ENCODE measurements at regions not wholly inside any gene's neighbourhood (a gene's known extent, or its start where the extent isn't known, plus 50 kb on each side); places are given as distances from the start of the nearest gene placed in this dataset.

DNA sequence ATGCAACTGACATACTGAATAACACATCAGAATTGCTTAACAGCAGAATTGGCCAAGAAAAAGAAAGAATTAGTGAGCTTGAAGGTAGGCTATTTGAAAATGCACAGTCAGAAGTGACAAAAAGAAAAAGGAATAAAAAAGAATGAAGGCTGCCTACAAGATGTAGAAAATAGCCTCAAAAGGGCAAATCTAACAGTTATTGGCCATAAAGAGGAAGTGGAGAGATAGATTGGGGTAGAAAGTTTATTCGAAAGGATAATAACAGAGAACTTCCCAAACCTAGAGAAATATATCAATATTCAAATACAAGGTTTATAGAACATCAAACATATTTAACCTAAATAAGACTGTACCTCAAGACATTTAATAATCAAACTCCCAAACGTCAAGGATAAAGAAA lies 67.5 kb downstream of the ATP6V1G3 start (continued):
- TF ChIP-seq, protein P1, sequence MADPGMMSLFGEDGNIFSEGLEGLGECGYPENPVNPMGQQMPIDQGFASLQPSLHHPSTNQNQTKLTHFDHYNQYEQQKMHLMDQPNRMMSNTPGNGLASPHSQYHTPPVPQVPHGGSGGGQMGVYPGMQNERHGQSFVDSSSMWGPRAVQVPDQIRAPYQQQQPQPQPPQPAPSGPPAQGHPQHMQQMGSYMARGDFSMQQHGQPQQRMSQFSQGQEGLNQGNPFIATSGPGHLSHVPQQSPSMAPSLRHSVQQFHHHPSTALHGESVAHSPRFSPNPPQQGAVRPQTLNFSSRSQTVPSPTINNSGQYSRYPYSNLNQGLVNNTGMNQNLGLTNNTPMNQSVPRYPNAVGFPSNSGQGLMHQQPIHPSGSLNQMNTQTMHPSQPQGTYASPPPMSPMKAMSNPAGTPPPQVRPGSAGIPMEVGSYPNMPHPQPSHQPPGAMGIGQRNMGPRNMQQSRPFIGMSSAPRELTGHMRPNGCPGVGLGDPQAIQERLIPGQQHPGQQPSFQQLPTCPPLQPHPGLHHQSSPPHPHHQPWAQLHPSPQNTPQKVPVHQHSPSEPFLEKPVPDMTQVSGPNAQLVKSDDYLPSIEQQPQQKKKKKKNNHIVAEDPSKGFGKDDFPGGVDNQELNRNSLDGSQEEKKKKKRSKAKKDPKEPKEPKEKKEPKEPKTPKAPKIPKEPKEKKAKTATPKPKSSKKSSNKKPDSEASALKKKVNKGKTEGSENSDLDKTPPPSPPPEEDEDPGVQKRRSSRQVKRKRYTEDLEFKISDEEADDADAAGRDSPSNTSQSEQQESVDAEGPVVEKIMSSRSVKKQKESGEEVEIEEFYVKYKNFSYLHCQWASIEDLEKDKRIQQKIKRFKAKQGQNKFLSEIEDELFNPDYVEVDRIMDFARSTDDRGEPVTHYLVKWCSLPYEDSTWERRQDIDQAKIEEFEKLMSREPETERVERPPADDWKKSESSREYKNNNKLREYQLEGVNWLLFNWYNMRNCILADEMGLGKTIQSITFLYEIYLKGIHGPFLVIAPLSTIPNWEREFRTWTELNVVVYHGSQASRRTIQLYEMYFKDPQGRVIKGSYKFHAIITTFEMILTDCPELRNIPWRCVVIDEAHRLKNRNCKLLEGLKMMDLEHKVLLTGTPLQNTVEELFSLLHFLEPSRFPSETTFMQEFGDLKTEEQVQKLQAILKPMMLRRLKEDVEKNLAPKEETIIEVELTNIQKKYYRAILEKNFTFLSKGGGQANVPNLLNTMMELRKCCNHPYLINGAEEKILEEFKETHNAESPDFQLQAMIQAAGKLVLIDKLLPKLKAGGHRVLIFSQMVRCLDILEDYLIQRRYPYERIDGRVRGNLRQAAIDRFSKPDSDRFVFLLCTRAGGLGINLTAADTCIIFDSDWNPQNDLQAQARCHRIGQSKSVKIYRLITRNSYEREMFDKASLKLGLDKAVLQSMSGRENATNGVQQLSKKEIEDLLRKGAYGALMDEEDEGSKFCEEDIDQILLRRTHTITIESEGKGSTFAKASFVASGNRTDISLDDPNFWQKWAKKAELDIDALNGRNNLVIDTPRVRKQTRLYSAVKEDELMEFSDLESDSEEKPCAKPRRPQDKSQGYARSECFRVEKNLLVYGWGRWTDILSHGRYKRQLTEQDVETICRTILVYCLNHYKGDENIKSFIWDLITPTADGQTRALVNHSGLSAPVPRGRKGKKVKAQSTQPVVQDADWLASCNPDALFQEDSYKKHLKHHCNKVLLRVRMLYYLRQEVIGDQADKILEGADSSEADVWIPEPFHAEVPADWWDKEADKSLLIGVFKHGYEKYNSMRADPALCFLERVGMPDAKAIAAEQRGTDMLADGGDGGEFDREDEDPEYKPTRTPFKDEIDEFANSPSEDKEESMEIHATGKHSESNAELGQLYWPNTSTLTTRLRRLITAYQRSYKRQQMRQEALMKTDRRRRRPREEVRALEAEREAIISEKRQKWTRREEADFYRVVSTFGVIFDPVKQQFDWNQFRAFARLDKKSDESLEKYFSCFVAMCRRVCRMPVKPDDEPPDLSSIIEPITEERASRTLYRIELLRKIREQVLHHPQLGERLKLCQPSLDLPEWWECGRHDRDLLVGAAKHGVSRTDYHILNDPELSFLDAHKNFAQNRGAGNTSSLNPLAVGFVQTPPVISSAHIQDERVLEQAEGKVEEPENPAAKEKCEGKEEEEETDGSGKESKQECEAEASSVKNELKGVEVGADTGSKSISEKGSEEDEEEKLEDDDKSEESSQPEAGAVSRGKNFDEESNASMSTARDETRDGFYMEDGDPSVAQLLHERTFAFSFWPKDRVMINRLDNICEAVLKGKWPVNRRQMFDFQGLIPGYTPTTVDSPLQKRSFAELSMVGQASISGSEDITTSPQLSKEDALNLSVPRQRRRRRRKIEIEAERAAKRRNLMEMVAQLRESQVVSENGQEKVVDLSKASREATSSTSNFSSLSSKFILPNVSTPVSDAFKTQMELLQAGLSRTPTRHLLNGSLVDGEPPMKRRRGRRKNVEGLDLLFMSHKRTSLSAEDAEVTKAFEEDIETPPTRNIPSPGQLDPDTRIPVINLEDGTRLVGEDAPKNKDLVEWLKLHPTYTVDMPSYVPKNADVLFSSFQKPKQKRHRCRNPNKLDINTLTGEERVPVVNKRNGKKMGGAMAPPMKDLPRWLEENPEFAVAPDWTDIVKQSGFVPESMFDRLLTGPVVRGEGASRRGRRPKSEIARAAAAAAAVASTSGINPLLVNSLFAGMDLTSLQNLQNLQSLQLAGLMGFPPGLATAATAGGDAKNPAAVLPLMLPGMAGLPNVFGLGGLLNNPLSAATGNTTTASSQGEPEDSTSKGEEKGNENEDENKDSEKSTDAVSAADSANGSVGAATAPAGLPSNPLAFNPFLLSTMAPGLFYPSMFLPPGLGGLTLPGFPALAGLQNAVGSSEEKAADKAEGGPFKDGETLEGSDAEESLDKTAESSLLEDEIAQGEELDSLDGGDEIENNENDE (IDR thresholded peaks at IDR 0.05; ENCODE audit: insufficient replicate concordance, low read length) = no peak
- TF ChIP-seq, protein P2, sequence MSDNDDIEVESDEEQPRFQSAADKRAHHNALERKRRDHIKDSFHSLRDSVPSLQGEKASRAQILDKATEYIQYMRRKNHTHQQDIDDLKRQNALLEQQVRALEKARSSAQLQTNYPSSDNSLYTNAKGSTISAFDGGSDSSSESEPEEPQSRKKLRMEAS (IDR thresholded peaks at IDR 0.05) = no peak
- TF ChIP-seq GTF2F1 (IDR thresholded peaks at IDR 0.05; ENCODE audit: borderline replicate concordance, low read depth, low read length) = no peak

Measured in H1 (cell line).